SK-N-MC (cell line): ENCODE measurements at regions not wholly inside any gene's neighbourhood (a gene's known extent, or its start where the extent isn't known, plus 50 kb on each side); places are given as distances from the start of the nearest gene placed in this dataset.

Source experiments
- EZH2 ChIP-seq: fragments of 200-600 bp; sonication (generic); IDR thresholded peaks from one replicate; pipeline ENCODE4 v1.6.1; 2017; ENCODE audit warnings: antibody characterized with exemption
- FOXP2 ChIP-seq: optimal IDR thresholded peaks from 2 replicates; pipeline ENCODE3; 2011; ENCODE audit warnings: mild to moderate bottlenecking, moderate library complexity; ENCODE audit not compliant: insufficient read depth; ENCODE audit errors: extremely low read length, control extremely low read depth
- POLR2AphosphoS5 ChIP-seq: IDR thresholded peaks from 2 replicates; pipeline ENCODE4 v1.6.1; 2012; ENCODE audit warnings: mild to moderate bottlenecking, low read depth, low read length, borderline replicate concordance

GRCh38 chr9:120032639-120033038 is 547.3 kb downstream of the CDK5RAP2 start:
- TF ChIP-seq EZH2: no peak
- no peak for TF ChIP-seq POLR2AphosphoS5
- TF ChIP-seq FOXP2: no peak
